ENCODE measurements at regions not wholly inside any gene's neighbourhood (a gene's known extent, or its start where the extent isn't known, plus 50 kb on each side); places are given as distances from the start of the nearest gene placed in this dataset.

DNA sequence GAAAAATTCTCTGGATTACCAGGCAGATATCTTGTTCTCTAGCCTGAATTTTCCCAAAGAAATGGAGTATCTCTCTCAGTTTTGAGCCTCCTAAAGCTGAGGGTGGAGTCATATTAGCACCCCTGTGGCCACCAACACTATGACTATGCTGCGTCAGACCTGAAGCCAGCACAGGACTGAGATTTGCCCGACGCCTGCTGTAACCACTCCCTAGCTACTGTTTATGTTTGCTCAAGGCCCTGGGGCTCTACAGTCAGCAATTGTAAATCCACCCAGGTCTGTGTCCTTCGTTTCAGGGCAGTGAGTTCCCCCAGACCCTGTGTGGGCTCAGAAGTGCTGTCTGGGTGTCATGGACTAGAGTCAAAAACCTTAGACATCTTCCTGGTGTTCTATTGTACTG is 61.4 kb downstream of the ZXDA start:
- Histone ChIP-seq H2AFZ (ENCODE audit: low read length) (no peak overlapping the region), H3K18ac (ENCODE audit: insufficient read length, low read depth, low read length) (no peak overlapping the region), H3K4me2 (ENCODE audit: insufficient read depth, insufficient read length, low read length) (no peak overlapping the region), H3T11ph (ENCODE audit: low read length) (no peak overlapping the region), H3K56ac (ENCODE audit: insufficient read length, low read depth, low read length) (no peak overlapping the region), H3K27me3 (ENCODE audit: insufficient read depth, low read length) (peaks cover 2% of the 10 kb centered on the region; the same call in 1 of the 2 replicates), H2BK5ac (ENCODE audit: insufficient read length, low read length) (no peak overlapping the region), H2AK5ac (ENCODE audit: insufficient read length, low read length) (no peak overlapping the region), H2BK15ac (ENCODE audit: low read depth, low read length) (no peak overlapping the region), H4K8ac (replicated peaks; ENCODE audit: insufficient read length, low read depth, low read length) (no peak overlapping the region), H2BK120ac (ENCODE audit: low read depth, low read length, poor library complexity, severe bottlenecking) (no peak overlapping the region), H4K5ac (ENCODE audit: insufficient read length, low read depth, low read length) (no peak overlapping the region), H3K79me2 (ENCODE audit: insufficient read depth, low read length) (no peaks in the 10 kb centered on the region), H3K4me1 (ENCODE audit: insufficient read depth, low read length) (no peaks in the 10 kb centered on the region), H3K14ac (ENCODE audit: insufficient read depth, low read length) (no peak overlapping the region), H3K9me3 (ENCODE audit: control insufficient read depth, low read depth, low read length) (peaks cover 46% of the 10 kb centered on the region), H2BK12ac (ENCODE audit: insufficient read length, low read depth, low read length) (no peak overlapping the region), H4K20me1 (ENCODE audit: control insufficient read depth, insufficient read depth, insufficient read length) (no peaks in the 10 kb centered on the region), H3K27ac (ENCODE audit: insufficient read length, low read depth, low read length) (no peak overlapping the region), H3K23me2 (ENCODE audit: insufficient read length, low read depth, low read length, poor library complexity, severe bottlenecking) (no peaks in the 10 kb centered on the region), H3K23ac (ENCODE audit: insufficient read length, low read depth, low read length) (no peak overlapping the region), H3K9ac (ENCODE audit: extremely low read depth, insufficient read length, low read length) (no peak overlapping the region), H4K91ac (ENCODE audit: insufficient read length, low read depth, low read length) (no peak overlapping the region), H3K4ac (ENCODE audit: low read depth, low read length) (no peak overlapping the region), H2BK20ac (ENCODE audit: low read depth, low read length, poor library complexity, severe bottlenecking) (no peak overlapping the region), H3K79me1 (ENCODE audit: insufficient read depth, low read depth, low read length, poor library complexity, severe bottlenecking) (no peaks in the 10 kb centered on the region)
- no CpG with 5 or more reads among the region's 4 CpGs for WGBS (ENCODE audit: extremely low coverage, insufficient read length, low lambda C conversion rate)
- Mint-ChIP-seq H3K27me3 (ENCODE audit: low read depth) (no peaks in the 10 kb centered on the region; the same call in none of the 2 replicates), H3K27ac (no peak overlapping the region), H3K36me3 (ENCODE audit: insufficient read depth in 1 of 3, low read depth in 3 of 3) (peaks cover 9 to 30% (median 12%) of the 10 kb centered on the region in 3 experiments; a peak in 6 of 7 replicates), H3K4me1 (no peaks in the 10 kb centered on the region), H3K9me3 (peaks cover 92% of the 10 kb centered on the region in 2 experiments), H3K4me3 (no peak overlapping the region)
- DNase-seq: no peak
- TF ChIP-seq, protein P1, sequence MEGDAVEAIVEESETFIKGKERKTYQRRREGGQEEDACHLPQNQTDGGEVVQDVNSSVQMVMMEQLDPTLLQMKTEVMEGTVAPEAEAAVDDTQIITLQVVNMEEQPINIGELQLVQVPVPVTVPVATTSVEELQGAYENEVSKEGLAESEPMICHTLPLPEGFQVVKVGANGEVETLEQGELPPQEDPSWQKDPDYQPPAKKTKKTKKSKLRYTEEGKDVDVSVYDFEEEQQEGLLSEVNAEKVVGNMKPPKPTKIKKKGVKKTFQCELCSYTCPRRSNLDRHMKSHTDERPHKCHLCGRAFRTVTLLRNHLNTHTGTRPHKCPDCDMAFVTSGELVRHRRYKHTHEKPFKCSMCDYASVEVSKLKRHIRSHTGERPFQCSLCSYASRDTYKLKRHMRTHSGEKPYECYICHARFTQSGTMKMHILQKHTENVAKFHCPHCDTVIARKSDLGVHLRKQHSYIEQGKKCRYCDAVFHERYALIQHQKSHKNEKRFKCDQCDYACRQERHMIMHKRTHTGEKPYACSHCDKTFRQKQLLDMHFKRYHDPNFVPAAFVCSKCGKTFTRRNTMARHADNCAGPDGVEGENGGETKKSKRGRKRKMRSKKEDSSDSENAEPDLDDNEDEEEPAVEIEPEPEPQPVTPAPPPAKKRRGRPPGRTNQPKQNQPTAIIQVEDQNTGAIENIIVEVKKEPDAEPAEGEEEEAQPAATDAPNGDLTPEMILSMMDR (conservative IDR thresholded peaks at IDR 0.05): no peak

All from H9 (cell line).